ENCODE measurements at regions not wholly inside any gene's neighbourhood (a gene's known extent, or its start where the extent isn't known, plus 50 kb on each side); places are given as distances from the start of the nearest gene placed in this dataset.

- no peak for DNase-seq (ENCODE audit: low spot score)
These were observed 73.9 kb upstream of the DIPK2B start for GRCh38 chrX:45274576-45274975.

- DNase-seq (ENCODE audit: low spot score): no peak
These were observed 66.3 kb upstream of the DIPK2B start for GRCh38 chrX:45267007-45267406.

GRCh38 chrX:45266456-45266855 is 65.8 kb upstream of the DIPK2B start:
- no peak for DNase-seq (ENCODE audit: low spot score)

- no peak for DNase-seq (ENCODE audit: low spot score)
These were observed 64.2 kb upstream of the DIPK2B start for GRCh38 chrX:45264865-45265264.

GRCh38 chrX:45261471-45261870 is 60.8 kb upstream of the DIPK2B start:
- no peak for DNase-seq (ENCODE audit: low spot score)

- DNase-seq (ENCODE audit: low spot score): no peak
These were observed 60.3 kb upstream of the DIPK2B start for GRCh38 chrX:45261005-45261404.

GRCh38 chrX:45258731-45259402 is 58.2 kb upstream of the DIPK2B start:
- no peak for DNase-seq (ENCODE audit: low spot score)
